GM21381 (cell line): ENCODE measurements at regions not wholly inside any gene's neighbourhood (a gene's known extent, or its start where the extent isn't known, plus 50 kb on each side); places are given as distances from the start of the nearest gene placed in this dataset.
"Not testable (repeated sequence)": the region's sequence is repeated elsewhere in the genome, so short reads cannot be mapped to it uniquely, and the experiment has no call there.

Source experiments
- ATAC-seq: cut with Tn5 transposase; IDR thresholded peaks from one replicate; pipeline ENCODE4 v1.9.1; 2021; ENCODE audit warnings: mild to moderate bottlenecking, moderate library complexity; ENCODE audit not compliant: unreplicated experiment

- ATAC-seq = no peak
Observed at GRCh38 chr10:131810805-131811629, 89.8 kb upstream of the PPP2R2D start.

DNA sequence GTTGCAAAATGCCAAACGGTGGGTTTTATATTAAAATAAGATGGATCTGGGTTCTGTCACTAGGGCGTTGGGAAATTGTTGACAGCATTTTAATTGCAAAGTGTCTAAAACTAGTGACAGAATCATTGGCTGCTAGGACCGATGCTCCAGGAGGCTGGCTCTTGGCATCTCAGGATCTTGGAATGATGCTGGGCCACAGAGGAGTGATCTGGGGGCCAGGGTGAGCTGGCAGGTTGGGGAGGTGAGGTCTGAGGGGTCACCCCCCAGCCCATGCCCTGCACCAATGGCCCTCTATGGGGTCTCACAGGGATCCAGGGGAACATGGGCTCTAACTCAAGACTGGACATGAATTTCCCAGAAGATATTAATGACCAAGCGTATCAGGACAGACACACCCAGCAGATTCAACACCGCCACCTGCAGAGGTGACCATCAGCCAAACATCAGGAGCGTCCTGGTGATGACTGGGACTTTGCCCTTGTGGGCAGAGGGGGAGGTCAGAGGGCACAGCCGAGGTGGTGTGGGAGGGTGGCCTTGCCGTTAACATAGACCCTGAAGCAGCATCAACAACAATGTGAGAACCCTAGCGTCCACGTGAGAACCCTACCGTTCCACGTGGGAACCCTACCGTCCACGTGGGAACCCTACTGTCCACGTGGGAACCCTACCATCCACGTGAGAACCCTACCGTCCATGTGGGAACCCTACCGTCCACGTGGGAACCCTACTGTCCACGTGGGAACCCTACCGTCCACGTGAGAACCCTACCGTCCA lies 89.0 kb upstream of the PPP2R2D start:
- no peak for ATAC-seq

- no peak for ATAC-seq
Observed at GRCh38 chr10:131812736-131813604, 87.8 kb upstream of the PPP2R2D start.

DNA sequence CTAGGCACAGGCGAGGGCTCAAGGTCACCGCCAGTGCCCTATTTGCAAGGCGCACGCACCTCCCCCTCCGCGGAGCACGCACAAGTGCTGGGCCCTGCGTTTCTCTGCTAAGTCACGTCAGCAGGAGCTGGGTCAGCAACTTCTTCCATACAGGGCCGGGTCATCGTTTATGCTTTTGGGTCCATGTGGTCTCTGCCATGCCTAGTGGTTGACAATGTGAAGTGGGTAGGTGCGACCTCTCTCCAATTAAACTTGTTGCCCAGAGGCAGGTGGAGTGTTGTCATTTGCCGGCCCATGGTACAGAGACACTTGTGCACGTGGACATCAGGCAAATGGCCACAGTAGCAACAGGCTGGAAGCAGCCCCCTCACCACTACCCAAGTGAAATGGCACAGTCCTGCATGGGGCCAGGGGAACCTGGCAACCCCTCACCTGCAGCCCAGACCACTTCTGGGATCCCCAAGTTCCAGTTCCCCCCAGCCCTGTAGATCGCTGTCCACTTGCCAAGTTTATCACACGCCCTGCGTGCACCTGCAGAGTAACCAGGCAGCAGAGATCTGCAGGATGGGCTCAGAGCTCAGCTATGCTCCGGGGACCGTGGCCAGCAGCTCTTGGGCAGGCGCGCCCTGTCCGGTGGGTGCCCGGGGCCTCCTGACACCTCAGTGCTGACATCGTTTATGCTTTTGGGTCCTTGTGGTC lies 86.1 kb upstream of the PPP2R2D start:
- ATAC-seq = no peak

- no peak for ATAC-seq
Observed at GRCh38 chr10:131815266-131816156, 85.3 kb upstream of the PPP2R2D start.

GRCh38 chr10:131816157-131816775 lies 84.5 kb upstream of the PPP2R2D start:
- no peak for ATAC-seq

GRCh38 chr10:131816941-131817700 lies 83.7 kb upstream of the PPP2R2D start:
- no peak for ATAC-seq

- ATAC-seq = no peak
Observed at GRCh38 chr10:131817866-131818509, 82.8 kb upstream of the PPP2R2D start.

- ATAC-seq = no peak
Observed at GRCh38 chr10:131818510-131819234, 82.1 kb upstream of the PPP2R2D start.

DNA sequence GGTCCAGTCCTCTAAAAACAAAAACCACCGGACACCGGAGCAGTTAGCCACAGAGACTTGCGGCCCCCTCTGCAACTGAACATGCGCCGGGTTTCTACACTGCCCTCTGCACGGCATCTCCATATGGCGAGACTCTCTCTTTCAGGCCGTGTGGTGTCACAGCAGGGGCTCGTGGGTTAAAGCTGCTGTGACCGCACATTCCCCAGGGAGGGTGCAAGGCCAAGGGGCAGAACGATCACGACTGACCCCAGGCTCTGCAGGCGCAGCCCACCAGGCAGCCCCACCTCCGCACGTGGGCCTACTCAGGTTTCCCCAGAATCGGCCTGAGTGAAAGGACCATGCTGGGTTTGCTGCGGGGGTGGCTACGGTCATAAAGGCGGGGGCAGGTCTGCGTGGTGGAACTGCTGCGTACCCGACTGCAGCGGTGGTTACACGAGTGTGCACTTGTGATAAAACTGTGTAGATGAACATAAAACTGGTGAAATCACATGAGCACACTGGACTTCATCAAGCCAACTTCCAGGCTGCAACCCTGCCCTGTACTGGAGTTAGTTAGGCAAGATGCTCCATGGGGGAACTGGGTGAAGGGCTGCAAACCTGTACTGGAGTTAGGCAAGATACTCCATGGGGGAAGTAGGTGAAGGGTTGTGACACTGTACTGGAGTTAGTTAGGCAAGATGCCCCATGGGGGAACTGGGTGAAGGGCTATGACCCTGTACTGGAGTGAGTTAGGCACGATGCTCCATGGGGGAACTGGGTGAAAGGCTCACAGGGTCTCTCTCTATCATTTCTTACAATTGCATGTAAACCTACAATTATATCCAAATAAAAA lies 81.4 kb upstream of the PPP2R2D start:
- no peak for ATAC-seq

DNA sequence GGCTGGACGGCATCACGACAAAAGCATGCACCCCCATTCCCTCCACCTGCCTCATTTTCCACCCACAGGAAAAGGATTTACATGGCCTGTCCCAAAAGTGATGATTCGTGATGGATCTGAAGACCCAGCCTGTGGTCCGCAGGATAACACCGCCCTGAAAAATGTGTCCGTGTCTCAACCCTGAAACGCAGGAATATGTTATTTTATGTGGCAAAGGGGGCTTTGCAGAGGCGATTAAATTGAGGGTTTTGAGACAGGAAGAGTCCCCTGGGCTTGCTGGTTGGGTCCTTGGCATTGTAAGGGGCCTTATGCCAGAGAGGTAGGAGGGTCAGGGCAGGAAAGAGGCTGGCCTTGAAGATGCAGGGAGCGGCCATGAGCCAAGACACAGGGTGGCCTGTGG lies 80.2 kb upstream of the PPP2R2D start:
- no peak for ATAC-seq

DNA sequence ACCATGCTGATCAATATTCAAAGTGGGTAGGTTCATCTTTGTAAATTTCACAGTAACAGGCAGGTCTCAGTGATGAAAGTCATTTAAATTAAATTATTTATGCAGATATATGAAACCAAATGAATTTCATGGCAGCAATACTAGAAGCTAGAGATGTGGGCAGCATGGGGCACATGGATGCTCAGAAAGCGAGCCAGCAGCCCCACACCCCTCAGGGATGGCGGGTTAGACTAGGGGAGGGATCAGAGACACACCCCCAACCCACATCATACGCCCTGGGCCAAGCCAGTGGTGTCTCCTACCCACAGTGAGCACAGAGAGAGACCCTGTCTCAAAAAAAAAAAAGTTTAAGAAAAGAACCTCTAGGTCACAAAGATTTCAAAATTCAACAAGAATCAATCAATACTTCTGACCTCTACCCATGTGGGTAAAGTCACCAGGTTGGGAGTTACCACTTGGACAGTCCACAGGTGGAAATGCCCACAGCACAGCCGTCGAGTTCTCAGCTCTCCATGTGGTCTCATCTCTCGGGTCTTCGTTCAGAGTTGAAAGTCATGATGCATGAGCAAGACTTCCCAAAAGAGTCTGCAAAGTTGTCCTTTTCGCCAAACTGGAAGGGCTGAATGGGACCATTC lies 79.3 kb upstream of the PPP2R2D start:
- ATAC-seq = no peak

- ATAC-seq = no peak
Observed at GRCh38 chr10:131822013-131822691, 78.7 kb upstream of the PPP2R2D start.

GRCh38 chr10:131822692-131823245 lies 78.0 kb upstream of the PPP2R2D start:
- ATAC-seq = no peak

DNA sequence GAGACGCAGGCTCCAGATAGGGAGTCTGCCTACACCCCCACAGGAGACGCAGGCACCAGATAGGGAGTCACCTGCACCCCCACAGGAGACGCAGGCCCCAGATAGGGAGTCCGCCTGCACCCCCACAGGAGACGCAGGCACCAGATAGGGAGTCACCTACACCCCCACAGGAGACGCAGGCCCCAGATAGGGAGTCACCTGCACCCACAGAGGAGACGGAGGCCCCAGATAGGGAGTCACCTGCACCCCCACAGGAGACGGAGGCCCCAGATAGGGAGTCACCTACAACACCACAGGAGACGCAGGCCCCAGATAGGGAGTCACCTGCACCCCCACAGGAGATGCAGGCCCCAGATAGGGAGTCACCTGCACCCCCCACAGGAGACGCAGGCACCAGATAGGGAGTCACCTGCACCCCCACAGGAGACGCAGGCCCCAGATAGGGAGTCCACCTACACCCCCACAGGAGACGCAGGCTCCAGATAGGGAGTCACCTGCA lies 77.2 kb upstream of the PPP2R2D start:
- ATAC-seq = not testable (repeated sequence)
